Retina (tissue), 1 donor: ENCODE measurements at regions not wholly inside any gene's neighbourhood (a gene's known extent, or its start where the extent isn't known, plus 50 kb on each side); places are given as distances from the start of the nearest gene placed in this dataset.

Source experiments
- DNase-seq: peaks from one replicate; pipeline ENCODE4 v3.0.0-alpha.2; 2016

DNA sequence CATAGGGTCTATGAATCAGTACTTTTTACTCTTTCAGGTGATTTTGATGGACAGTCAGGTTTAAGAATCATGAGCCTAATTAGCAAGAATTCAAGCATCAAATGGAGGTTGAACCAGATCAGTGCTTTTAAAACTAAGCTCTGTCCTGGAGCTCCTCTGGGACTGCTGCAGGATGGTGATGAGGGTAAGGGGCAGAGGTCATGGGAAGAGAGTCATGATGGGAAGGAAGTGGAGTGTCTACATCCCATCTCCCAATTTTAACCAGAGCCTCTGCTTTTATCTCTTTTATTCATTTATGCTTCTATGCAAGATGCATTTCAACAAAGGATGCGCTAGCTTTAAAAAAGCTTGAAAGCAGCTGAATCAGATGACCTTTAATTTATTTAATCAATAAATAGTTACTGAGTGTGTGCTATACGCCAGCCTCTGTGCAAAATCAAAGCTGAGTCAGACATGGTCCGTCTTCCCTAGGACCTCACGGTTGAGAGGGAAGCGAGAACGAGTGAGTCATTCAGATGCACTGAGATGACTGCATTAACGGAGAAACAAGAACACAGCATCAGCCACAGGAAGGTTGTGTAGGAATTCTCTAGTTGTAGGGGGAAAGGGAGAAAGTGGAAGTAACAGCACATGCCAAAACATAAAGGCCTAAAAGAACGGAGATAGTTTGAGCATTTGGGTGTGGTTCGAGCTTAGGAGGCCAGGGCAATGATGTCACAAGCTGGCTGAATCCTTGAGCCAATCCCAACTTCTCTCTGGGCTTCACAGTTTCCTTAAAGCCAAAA is 441.6 kb upstream of the BRINP1 start:
- DNase-seq, result no peak

DNA sequence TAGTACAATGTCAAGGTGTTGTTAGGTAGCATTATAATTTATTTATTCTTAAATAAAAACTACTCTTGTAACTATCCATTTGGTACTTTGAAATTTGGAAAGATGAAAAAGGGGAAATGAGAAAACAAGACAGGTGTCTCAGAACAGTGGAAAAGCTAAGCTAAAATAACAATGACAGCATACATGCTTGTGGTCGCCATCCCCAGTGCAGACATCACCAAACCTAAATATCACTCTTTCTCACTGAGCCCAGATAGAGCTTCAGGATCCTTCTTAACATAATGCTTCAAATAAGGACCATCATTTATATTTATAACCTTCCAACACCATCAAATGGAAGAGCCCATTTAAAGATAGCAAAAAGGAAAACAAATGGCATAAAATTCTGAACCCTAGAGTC is 434.4 kb upstream of the BRINP1 start:
- no peak for DNase-seq

DNA sequence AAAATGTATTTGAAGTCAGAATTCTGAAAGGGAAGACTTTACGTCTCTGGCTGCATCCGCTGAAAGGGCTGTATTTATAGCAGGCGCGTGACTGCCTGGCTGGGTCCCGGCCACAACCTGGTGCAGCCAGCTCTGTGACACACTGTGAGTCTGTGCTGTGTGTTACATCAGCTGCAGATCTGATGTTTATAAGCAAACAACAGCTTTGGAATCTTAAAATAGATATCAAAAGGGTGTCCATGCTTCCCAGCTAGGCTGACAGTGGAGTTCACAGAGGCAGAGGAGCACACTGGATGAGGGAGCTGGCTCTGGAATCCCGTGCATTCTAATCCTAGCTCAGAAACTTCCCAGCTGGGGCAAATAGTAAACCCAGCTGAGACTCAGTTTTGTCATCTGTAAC is 433.4 kb upstream of the BRINP1 start:
- DNase-seq, result no peak

DNA sequence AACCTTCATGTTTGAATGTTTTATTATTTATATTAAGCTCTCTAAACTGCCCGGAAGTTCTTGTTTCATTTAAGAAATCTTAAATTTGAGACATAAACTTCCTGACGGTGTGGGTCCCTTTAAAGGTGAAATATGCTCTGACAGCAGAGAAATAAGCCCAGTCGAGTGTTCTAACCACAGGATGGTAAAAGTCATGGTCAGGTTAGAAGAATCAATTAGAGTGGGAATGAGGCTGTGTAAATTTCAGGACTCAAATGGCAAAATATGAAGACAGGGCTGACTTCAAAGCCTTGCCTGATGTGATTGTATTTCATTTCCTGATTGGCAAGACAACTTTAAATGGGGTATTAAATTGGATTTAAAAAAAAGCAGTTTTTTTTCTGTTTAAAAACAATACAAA is 432.9 kb upstream of the BRINP1 start:
- no peak for DNase-seq

DNA sequence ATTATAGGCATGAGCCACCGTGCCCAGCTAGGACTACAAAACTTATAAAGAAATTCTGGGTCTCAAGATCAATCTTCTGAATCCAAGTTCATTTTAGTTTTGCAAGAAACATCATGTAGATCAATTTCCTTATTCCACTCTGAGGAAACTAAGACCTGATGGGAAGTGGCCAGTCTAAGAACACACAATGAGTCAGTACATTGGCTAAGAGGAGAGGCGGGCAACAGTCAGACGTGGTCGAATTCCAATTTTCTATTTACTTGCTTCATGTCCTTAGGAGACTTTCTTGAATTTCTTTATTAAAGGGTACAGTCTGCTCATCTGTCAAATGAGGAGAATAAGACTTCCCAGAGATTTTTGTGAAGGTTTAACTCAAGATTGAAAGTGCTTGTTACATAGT is 432.1 kb upstream of the BRINP1 start:
- DNase-seq, result no peak

DNA sequence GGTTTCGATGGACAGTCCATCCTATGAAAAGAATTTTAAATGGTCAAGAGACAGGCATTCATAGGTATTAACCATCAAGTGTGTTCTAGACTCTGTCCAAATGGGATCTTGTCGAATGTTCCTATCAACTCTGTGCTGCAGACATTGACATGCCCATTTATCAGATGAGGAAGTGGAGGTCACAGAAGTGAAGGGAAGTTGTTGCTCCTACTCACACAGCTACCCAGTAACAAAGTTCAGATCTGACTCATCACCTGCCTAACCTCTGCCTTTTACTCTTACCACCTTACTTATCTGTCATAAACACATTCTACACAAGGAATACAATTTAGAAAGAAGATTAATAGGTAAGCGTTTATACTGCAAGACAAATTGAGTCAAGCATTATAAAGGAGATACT is 426.2 kb upstream of the BRINP1 start:
- DNase-seq, result no peak

DNA sequence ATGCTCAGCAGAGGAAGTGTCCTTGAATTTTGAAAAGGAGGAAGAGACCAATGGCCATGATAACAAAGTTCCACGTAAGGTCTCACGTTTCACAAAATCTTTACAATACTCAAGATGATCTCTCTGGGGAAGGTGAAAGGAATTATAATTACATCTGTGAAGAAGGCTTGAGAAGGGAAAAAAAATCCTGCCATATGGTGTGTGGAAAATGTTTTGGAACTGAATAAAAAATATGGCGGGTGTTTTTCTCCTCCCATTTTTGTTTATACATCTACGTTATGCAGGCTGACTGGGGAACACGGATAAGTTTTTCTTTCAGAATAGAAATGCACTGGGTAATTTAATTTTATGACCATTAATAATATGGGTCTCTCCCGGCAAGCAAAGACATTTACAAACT is 425.6 kb upstream of the BRINP1 start:
- DNase-seq, result no peak

DNA sequence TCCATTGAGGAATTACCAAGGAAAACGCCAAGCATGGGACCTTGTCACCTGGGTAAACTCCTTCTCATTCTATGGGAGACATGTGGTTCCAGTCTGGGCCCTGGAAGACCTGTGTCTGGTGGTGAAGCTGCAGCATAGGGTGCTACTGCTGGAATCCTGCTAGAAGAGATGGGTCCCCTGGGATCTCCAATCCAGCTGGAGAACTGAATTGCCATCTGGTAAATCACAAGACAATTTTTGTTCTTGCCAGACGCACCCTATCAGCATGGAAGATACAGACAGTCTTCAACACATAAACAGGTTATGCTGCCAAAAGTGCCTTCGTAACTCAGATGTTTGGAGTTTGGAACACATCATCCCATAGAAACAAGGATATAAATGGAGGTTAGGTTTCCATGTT is 424.0 kb upstream of the BRINP1 start:
- no peak for DNase-seq

DNA sequence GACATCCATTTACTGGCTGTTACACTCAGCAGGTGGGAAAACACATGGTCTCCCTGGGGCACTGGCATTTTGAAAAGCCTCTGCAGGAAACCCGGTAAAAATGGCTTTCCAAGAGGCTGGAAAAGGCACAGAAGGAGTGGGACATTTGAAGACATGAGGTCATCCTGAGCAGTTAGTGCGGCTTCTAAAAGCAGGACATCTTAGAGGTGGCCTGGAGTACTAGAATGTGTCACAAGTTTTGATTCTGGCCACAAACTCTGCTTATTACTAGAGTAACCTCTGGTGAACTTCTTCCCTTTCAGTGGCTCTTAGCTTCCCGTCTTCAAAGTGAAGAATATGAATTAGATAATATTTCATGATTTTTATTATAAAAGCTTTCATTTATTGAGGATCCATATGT is 423.0 kb upstream of the BRINP1 start:
- no peak for DNase-seq

DNA sequence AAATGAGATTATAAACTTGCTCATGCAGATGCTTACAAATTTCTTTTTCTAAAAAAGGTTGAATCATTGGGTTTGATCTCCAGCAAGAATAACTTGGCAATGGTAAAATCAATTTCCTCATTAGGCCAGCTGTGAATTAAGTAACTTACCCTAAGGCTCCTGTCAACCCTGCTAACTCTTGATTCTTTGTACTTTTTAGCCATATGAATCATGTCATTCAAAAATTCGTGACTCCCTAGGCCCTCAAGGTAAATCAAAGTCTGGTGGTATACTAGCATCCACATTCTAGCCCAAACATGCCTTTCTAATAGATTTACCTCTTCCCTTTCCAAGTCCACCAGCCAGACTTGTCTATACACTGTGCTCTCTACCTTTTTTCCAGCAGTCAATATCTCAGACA is 420.8 kb upstream of the BRINP1 start:
- DNase-seq, result no peak

DNA sequence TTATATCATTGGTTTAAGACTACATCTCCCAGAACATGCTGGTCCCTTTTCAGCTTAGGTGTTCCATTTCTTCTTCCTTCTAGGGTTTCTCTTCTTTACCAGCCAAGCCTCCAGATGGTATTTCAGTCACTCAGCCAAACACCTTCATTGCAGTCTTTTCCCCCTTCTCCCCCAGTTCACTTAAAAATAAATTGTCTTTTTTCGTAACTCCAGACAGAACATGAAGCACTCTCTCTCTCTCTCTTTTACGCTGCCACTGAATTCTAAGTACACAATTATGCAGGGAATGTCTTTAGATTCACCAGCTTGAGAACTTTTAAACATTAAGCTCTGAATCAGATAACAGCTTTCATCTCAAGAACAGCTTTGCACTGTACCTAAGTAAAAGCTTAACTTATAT is 419.7 kb upstream of the BRINP1 start:
- DNase-seq, result no peak

DNA sequence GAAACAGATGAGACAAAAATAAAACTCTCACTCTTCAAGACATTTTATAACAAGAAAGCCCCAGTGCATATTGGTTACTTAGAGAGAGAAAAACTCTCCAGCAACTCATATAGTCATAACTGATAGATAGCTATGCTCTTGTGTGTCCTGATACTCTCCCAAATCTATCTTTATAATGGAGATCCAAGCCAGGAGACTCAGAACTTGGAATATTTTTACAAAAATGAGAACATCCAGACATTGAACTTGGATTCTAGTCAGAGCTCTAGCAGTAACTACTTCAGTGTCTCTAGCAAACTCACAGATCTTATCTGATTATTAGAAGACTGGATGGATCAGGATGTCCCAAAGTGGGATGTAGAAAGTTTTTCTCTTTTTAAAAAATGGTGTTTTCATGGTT is 412.7 kb upstream of the BRINP1 start:
- no peak for DNase-seq

DNA sequence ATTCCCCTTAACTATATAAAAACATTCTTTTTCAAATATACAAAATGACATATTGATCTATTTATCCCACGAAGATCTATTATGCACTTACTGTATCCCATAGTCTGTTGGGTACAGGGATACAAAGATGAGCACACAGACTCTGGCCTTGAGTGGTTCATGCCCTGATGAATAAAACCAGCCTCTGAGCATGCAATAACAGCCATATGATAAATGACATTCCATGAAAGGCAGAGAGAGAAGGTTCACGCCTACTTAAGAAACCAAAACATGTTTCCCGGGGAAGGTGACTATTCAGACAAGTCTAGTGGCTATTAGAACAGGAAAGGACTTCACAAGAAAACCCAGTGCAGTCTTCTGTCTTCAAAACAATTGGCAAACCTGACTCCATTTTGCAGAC is 406.2 kb upstream of the BRINP1 start:
- DNase-seq, result no peak

DNA sequence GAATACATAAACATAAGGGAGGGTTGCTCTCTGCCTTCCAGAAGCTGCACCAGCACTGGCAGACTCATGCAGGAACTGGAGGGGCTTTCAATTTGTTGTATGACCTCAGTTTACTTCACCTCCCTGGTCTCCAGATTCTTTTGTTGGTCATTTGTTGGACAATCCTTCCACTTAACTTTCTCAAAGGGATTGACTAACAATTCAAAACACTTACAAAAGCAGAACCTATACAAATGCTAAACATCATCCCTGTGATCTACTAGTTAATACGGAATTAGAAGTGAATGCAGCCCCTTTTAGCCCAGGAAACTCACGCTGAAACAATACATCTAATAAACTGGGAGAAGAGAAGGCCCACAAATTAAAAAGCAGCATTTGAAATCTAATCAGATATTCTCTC is 404.6 kb upstream of the BRINP1 start:
- no peak for DNase-seq

DNA sequence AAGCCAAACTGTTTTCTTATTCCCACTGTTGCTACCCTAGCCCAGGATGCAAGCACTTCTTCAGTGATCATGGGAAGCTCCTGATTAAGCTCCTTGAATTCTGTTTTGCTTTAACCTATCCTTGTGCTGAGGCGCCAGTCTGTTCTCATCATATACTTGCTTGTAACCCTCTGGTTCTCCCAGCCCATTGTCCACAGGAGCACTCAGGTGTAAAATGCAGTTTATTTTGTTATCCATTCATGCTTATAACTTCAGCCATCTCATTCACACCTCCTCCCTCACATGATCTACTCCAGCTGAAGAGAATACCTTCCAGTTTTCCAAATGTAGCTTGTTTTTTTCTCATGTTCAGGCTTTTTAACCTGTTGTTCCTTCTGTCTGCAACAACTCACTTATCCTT is 402.1 kb upstream of the BRINP1 start:
- DNase-seq, result no peak

DNA sequence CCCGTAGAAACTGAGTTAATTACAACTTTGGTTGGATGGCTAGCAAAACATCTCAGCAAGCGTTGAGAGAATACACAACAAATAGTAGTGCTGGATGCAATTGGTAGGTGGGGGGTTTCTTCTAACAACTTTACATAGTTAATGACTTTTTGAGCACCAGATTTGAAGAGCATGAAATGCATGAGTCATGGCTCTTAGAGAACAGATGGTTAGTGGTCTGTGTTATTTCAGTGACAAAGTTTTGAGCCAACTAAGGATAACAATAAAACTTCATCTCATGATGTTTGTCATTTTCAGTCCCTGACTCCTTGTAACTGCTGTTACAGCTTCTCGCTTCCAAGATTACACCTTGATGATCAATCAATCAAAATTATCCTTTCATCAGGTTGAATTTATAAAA is 399.0 kb upstream of the BRINP1 start:
- DNase-seq, result no peak

DNA sequence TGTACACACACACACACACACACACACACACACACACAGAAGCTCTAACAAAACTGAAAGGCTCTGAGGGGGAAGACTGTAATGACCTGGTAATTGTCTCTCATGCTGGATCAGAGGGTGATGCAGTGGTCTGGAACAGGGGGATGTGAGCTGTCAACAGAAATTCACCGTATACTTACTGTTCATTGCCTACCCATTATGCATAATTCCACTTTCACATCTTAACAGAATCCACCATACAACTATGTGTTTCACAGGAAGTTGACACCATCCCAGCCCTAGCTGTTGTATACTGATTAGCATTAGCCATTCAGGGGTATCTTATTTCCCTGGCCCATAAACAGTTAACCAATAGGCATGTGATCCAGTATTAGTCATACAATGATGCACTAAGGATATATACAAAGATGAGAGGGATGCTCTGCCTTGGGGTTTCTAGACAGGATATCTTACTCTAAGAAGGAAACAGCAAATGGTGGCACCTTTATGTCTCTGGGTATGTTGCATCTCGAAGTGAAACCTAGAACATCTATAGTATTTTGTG is 396.5 kb upstream of the BRINP1 start:
- no peak for DNase-seq

DNA sequence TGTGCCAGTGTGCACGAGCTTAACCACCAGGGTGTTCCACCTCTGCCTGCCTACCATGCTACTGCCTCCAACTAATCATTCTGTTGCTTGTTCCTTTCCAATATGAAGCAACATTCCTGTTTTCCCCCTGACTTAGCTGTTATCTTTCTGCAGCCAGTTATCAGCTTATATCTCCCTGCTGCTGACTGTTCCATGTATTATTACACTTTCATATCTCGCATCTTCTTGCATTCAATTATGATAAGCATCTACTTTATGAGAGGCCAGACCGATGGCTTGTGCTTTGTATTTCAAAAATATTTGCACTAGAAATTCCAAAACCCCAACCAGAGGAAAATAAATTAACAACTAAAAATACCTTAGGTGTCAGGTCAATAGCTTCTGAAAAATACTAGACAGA is 394.0 kb upstream of the BRINP1 start:
- DNase-seq, result no peak

DNA sequence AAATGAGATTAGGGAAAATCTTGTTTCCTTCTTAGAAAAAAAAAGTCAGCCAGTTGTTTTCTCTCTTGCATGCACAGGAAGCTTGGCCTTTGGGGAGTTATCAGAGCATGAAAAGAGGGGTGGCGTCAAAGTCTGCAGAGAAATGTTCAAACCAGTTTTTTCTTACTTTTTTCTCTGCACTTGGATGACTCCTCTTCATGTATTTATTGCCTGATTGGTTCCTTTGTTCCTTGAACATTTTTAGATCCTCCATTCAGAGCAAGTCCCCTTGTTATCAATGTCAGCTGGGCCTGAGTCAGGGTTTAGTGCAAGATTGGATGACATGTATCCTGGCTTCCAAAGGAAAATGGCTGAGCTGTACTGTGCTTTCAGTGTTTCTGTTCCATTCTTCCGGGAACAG is 392.6 kb upstream of the BRINP1 start:
- DNase-seq, result no peak

DNA sequence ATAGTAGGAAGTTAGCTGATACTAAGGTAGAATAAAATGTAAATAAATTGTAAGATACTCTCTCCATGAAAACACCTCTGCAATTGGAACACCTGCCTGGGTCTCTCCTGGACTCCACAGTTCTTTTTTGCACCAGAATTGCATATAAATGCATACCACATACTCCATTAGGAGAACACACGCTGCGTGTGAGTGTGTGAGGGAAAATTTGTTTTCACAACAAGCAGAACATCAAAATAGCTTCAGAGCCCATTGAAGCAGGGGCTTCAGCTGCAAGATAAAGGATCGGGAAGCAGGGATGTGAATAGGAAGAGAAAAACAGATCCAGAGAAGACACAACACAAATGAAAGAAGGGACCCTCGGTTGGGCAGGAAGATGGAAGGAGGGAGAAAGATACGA is 389.8 kb upstream of the BRINP1 start:
- no peak for DNase-seq

DNA sequence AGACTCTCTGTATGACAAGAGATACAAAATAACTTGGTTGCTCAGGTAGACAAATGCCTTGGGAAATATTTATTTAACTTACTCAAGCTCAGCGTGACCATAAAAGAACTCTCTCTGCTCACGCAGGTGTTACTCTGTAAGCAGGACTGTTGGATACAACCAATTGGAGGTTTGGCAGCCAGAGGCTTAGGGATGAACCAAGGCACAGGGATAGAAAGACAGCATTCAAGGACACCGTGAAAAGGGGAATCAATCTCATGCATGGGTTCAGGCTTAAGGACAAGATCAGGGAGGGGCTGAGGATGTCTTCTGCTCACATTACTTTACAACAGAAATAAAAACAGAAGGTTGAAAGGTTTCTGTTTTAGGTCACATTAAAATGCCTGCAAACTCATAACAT is 389.0 kb upstream of the BRINP1 start:
- no peak for DNase-seq

DNA sequence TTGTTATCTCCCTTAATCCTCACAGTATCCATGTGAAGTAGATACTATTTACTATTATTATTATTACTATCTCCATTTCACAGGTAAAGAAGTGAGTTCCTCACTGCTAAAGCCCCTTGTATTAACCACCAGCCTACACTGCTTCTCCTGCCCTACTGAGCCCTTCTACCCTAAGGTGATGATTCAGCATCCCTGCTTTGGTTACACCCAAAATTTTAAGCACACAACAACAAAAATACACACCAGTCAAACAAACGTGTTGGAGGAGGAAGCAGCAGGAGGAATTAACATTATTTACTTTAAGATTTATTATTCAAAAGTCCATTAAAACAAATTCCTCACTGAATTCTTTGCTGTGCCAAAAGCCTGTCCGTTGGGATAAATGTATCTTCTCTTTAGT is 370.2 kb upstream of the BRINP1 start:
- no peak for DNase-seq

DNA sequence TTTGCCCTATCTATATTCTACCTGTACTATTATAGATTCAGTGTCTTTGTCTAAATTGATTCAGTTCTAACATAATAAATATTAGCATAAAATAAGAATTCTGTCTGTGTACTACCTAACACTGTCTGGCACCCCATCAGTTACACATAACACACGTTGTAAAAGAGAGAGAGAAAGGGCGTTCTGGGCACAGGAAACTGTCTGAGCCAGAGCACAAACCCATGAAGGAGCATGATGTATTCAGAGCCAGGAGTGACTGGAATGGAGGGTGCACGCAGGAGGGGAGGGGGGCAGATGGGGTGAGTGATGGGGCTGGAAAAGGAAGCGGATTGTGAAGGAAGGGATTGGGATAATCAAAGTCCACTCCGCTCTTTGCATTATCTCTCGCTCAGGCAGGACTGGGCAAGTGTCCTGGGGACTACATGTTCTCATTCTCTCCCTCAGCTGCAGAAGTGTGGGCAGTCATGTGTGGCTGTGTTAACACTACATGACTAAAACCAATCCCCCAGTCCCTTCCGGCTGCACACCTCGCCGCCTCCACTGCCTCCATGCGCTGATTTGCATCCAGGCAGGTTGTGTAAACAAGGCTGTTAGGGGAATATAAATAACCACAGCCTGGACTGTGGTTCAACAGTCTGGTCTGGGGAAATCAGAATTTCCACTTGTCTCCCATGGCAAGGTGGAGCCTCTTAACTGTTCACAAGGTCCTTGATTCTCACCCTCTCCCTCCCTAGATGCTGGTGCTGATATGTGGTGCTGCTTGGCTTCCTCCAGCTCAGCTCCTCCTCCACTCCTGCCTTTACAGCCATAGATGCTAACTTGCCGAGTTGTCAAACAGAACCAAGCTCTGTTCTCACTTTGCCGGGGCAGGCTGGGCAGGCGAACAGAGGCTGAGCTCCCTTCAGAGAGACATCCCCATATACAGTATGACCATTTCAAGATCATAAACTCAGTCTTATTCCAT is 367.5 kb upstream of the BRINP1 start:
- peak; percentile 37 for DNase-seq

DNA sequence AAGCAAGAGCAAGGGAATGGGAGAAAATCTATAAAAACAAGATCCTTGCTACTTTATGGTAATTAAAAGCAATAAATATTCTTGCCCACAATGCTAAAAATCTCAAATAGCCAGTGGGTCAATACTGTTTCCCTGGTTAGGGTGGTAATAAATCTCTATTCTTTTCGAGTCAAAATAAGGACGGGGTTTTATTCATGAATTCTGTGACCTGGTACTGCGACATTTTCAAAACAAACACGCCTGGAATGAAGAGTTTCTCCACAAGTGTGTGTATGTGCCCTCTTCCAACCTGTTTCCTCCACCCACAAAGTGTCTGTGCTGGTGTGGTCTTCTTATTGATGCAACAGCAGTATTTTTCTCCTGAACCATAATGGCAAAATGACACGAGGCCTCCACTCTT is 358.8 kb upstream of the BRINP1 start:
- no peak for DNase-seq
